Stimulated activated CD4-positive, alpha-beta T cell treated with anti-CD3 and anti-CD28 coated beads, Interleukin-4, amount 100 ng/mL, for 1 hour (primary cell): ENCODE measurements at regions not wholly inside any gene's neighbourhood (a gene's known extent, or its start where the extent isn't known, plus 50 kb on each side); places are given as distances from the start of the nearest gene placed in this dataset.

Experiments
- DNase-seq: peaks from one replicate; pipeline ENCODE4 v3.0.0-alpha.2; 2020

DNA sequence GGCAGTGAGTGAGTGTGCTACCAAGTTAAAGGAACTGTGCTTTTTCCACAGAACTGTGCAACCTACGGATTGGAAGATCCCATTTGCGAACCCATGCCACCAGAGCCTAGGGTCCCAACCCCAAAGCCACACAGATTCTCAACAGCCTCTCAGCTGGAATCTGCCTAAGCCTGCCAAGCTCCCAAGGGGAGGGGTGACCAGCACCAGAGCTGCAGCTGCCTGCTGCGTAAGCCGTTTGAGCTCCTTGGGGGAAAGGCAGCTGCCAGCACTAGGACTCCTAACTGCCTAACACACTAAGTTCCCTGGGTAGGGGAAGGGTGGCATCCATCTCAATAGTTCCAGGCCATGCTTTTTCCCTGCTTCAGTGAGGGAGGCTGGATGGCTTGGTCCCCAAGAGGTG is 738.1 kb upstream of the PRKX start:
- DNase-seq, result no peak

GRCh38 chrX:4450177-4450576 is 736.7 kb upstream of the PRKX start:
- DNase-seq, result no peak

GRCh38 chrX:4435905-4436304 is 722.5 kb upstream of the PRKX start:
- no peak for DNase-seq

DNA sequence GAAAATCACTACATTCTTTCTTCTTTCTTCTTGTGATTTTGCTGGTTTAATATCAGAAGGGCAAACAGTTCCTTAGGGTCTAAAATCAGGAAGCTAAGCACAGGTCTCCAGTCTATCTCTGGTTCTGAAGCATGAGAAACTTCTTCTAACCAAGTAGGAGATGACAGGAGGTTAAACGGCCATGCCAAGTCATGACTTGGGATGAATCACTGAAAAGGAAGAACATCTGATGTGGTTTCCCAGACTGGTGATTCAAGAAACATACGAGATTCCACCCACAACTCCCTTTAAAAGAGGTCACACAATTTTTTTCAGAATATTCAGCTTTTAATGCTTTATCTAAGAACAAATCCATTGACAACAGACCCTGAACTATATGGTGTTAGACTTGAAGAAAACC is 684.0 kb upstream of the PRKX start:
- DNase-seq, result no peak

GRCh38 chrX:4382273-4382672 is 668.8 kb upstream of the PRKX start:
- DNase-seq, result no peak

GRCh38 chrX:4380710-4381109 is 667.3 kb upstream of the PRKX start:
- DNase-seq, result no peak

- DNase-seq, result no peak
These were observed 665.6 kb upstream of the PRKX start for GRCh38 chrX:4379071-4379470.

- DNase-seq, result no peak
These were observed 660.3 kb upstream of the PRKX start for GRCh38 chrX:4373791-4374190.

DNA sequence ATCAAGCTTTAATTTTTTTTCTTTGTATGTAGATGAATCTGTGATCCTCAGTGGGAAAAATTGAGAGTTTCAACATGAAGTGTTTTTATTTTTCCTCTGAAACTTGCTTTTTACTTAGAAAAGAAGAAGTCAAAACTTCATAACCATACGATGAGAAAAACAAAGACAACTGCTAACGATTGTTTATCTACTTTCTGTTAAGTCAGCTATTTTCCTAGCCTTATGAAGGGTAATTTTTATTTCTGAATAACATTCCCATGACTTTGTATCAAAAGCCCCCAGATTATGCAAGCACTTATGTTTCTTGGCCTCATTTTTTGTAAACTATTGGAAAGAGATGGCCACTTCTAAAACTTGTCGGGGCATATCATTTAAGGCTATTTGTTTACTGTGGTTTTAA is 645.1 kb upstream of the PRKX start:
- DNase-seq, result no peak

GRCh38 chrX:4322916-4323315 is 609.5 kb upstream of the PRKX start:
- no peak for DNase-seq

DNA sequence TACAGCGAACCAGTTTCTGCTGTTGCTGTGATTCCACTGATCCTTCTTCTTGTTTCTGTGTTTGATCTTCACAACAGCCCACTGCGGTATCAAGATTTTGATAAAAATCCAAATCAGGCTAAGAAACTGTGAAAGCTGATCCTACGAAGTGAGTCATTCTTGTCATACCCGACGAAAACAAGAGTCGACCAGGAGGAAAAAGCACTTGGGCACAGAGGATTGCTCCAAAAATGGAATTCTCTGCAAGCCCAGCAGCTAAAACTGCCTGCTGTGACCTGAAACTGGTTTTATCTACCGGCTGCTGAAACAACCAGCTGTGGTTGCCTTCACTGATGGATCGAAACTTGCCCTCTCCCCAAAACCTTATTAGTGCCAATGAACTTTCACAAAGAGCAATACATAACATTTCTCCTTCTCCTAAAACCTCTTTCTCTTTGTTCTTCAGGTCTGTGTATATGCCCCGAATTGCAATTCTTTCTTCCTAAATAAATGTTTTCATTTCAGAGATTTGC is 607.0 kb upstream of the PRKX start:
- no peak for DNase-seq

DNA sequence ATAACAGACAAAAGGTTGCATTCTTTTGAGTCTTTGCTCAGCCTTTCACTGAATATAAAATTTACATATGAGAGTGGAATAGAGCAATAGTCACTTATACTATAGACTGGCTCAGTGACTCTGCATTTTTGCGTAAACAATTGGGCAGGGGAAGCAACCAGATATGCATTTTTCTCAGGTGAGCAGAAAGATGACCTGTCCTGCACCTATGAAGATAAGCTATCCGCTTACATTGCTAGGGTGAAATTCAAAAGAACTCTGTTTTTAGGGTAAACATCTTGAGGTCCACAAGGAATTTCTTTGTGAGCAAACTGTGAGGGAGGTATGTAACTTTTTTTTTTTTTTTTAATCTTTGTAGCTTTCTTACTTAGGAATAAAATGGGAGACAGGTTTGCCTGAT is 602.4 kb upstream of the PRKX start:
- no peak for DNase-seq

- no peak for DNase-seq
These were observed 601.1 kb upstream of the PRKX start for GRCh38 chrX:4314586-4314985.

- DNase-seq, result no peak
These were observed 563.7 kb upstream of the PRKX start for GRCh38 chrX:4277122-4277521.

DNA sequence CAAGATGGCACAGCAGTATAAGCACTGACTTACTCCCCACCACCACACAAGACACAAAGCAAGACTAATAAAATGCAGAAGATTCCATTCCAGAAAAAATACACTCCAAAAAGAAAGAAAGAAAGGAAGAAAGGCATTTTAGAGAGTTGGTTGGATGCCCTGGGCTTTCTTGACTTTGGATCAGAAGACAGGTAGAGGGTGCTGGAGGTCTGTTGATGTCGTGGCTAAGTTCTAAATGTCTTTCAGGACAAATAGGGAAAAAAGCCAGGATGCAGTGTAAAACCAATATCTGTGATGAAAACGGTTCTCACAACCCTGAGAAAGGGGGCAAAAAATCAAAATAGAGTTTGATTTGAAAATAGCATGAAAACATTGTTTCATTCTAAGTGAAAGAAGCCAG is 555.2 kb upstream of the PRKX start:
- DNase-seq, result no peak

GRCh38 chrX:4265036-4265435 is 551.6 kb upstream of the PRKX start:
- no peak for DNase-seq

- no peak for DNase-seq
These were observed 549.8 kb upstream of the PRKX start for GRCh38 chrX:4263030-4263803.

GRCh38 chrX:4253092-4253491 is 539.6 kb upstream of the PRKX start:
- DNase-seq, result no peak

DNA sequence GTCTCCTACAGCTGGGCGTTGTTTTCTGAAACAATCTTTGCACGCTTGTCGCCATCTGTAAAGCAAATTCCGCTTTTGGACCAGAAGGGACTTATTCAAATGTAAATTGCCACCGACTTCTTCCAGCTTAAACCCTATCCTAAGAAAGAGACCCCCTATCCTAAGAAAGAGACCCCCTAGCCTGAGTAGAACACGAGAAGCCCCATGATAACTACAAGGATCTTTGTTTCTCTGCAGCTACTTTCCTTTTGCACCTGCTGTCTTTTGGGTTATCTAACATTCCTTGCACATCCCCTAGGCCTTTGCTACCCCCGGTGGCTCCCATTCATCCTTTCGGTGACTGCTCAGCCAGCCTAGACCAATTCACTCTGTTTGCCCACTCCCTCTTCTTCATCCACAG is 536.0 kb upstream of the PRKX start:
- no peak for DNase-seq

DNA sequence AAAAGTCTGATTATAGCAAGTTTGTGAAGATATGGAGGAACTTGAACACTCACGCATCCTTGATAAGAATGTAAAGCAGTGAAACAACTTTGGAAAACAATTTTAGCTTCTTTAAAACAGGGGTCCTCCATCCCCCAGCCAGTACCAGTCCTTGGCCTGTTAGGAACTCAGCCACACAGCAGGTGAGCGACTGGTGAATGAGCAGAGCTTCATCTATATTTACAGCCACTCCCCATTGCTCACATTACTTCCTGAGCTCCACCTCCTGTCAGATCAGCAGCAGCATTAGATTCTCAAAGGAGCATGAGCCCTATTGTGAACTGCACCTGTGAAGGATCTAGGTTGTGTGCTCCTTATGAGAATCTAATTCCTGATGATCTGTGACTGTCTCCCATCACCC is 530.3 kb upstream of the PRKX start:
- no peak for DNase-seq

DNA sequence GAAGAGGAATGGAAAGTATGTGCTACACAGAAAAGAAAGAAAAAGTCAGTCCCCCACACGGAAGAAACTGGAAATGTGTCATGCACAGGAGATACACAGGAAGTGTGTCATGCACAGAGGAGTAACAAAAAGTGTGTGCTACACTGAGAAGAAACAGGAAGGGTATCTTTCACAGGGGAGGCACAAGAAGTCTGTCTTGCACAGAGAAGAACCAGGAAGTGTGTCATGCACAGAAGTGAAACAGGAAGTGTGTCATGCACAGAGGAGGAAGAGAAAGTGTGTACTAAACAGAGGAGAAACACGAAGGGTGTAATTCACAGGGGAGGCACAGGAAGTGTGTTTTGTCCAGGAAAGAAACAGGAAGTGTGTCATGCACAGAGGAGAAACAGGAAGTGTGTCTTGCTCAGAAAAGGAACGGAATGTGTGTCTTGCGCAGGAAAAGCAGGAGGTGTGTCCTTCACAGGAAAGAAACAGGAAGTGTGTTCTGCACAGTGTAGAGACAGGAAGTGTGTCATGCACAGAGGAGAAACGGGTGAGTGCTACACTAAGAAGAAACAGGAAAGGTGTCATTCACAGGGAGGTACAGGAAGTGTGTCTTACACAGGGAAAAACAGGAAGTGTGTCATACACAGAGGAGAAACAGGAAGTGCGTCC is 527.2 kb upstream of the PRKX start:
- DNase-seq, result no peak

DNA sequence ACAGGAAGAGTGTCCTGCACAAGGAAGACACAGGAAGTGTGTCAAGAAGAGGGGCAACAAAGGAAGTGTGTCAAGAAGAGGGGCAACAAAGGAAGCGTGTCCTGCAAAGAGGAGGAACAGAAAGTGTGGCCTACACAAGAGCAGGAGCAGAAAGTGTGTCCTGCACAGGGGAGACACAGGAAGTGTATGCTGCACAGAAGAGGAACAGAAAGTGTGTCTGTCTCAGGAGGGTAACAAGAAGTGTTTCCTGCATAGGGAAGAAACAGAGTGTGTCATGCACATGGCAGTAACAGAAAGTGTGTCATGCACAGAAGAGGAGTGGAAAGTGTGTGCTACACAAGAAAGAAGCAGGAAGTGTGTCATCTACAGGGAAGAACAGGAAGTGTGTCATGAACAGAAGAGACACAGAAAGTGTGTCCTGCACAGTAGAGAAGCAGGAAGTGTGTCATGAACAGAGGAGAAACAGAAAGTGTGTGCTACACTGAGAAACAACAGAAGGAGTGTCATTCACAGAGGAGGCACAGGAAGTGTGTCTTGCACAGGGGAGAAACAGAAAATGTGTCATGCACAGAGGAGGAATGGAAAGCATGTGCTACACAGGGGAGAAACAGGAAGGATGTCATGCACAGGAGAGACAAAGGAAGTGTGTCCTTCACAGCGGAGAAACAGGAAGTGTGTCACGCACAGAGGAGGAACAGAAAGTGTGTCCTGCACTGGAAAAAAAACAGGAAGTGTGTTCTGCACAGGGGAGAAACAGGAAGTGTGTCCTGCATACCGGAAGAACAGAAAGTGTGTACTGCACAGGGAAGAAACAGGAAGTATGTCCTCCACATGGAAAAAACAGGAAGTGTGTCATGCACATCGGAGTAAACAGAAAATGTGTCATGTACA is 526.4 kb upstream of the PRKX start:
- no peak for DNase-seq

- DNase-seq, result no peak
These were observed 525.5 kb upstream of the PRKX start for GRCh38 chrX:4238916-4239315.

- no peak for DNase-seq
These were observed 511.6 kb upstream of the PRKX start for GRCh38 chrX:4225086-4225485.
